Activated CD8-positive, alpha-beta memory T cell treated with anti-CD3 and anti-CD28 coated beads for 24 hours (primary cell): ENCODE measurements at regions not wholly inside any gene's neighbourhood (a gene's known extent, or its start where the extent isn't known, plus 50 kb on each side); places are given as distances from the start of the nearest gene placed in this dataset.

Experiments used
- DNase-seq: peaks from one replicate; pipeline ENCODE4 v3.0.0-alpha.2; 2020

GRCh38 chr5:107213025-107213424 lies 457.7 kb downstream of the EFNA5 start:
- DNase-seq, result no peak

GRCh38 chr5:107211630-107212029 lies 459.1 kb downstream of the EFNA5 start:
- no peak for DNase-seq

- no peak for DNase-seq
These were observed 461.9 kb downstream of the EFNA5 start for GRCh38 chr5:107208867-107209266.

GRCh38 chr5:107204413-107204812 lies 466.3 kb downstream of the EFNA5 start:
- DNase-seq, result no peak

- DNase-seq, result no peak
These were observed 467.5 kb downstream of the EFNA5 start for GRCh38 chr5:107203243-107203642.

- no peak for DNase-seq
These were observed 471.0 kb downstream of the EFNA5 start for GRCh38 chr5:107199756-107200155.

GRCh38 chr5:107196500-107197059 lies 474.2 kb downstream of the EFNA5 start:
- DNase-seq, result no peak

GRCh38 chr5:107195890-107196395 lies 474.8 kb downstream of the EFNA5 start:
- no peak for DNase-seq

- DNase-seq, result no peak
These were observed 485.9 kb downstream of the EFNA5 start for GRCh38 chr5:107184871-107185270.

- no peak for DNase-seq
These were observed 486.7 kb downstream of the EFNA5 start for GRCh38 chr5:107184066-107184465.

- DNase-seq, result no peak
These were observed 500.1 kb downstream of the EFNA5 start for GRCh38 chr5:107170620-107171019.

- DNase-seq, result no peak
These were observed 500.9 kb downstream of the EFNA5 start for GRCh38 chr5:107169867-107170266.

- no peak for DNase-seq
These were observed 501.6 kb downstream of the EFNA5 start for GRCh38 chr5:107168848-107169752.

GRCh38 chr5:107168086-107168485 lies 502.7 kb downstream of the EFNA5 start:
- no peak for DNase-seq

GRCh38 chr5:107165296-107165695 lies 505.4 kb downstream of the EFNA5 start:
- DNase-seq, result no peak

GRCh38 chr5:107157809-107158208 lies 512.9 kb downstream of the EFNA5 start:
- DNase-seq, result no peak

GRCh38 chr5:107155707-107156106 lies 515.0 kb downstream of the EFNA5 start:
- no peak for DNase-seq

- no peak for DNase-seq
These were observed 516.1 kb downstream of the EFNA5 start for GRCh38 chr5:107154593-107154992.

- DNase-seq, result no peak
These were observed 517.5 kb downstream of the EFNA5 start for GRCh38 chr5:107153283-107153682.

- DNase-seq, result no peak
These were observed 521.3 kb downstream of the EFNA5 start for GRCh38 chr5:107149243-107150005.

- no peak for DNase-seq
These were observed 523.1 kb downstream of the EFNA5 start for GRCh38 chr5:107147589-107147988.

- no peak for DNase-seq
These were observed 523.8 kb downstream of the EFNA5 start for GRCh38 chr5:107146901-107147300.

- DNase-seq, result no peak
These were observed 535.3 kb downstream of the EFNA5 start for GRCh38 chr5:107135391-107135790.

GRCh38 chr5:107134931-107135330 lies 535.8 kb downstream of the EFNA5 start:
- no peak for DNase-seq
